B cell (primary cell): ENCODE measurements at regions not wholly inside any gene's neighbourhood (a gene's known extent, or its start where the extent isn't known, plus 50 kb on each side); places are given as distances from the start of the nearest gene placed in this dataset.
"Not testable (repeated sequence)": the region's sequence is repeated elsewhere in the genome, so short reads cannot be mapped to it uniquely, and the experiment has no call there.

ENCODE experiments used
- ATAC-seq: fragments of 200-7000 bp; cut with Tn5 transposase; one replicate; pipeline ENCODE4 v1.10.0; 2021; ENCODE audit warnings: low read depth, mild to moderate bottlenecking, moderate number of reproducible peaks, moderate library complexity
- CTCF ChIA-PET: fragments of 350-600 bp; sonication (Branson Sonifier 250); formaldehyde crosslinking; loops from one replicate; lab custom pipeline; 2021; ENCODE audit warnings: antibody characterized with exemption, inconsistent platforms; lab: Charles Lee
- POLR2A ChIA-PET: fragments of 350-600 bp; sonication (Branson Sonifier 250); formaldehyde crosslinking; loops from one replicate; lab custom pipeline; 2021; ENCODE audit warnings: antibody characterized with exemption; lab: Charles Lee
- DNase-seq: peaks from one replicate; pipeline ENCODE4 v3.0.0; 2013
- H2AFZ ChIP-seq: 2 replicates; pipeline ENCODE4 v1.6.1; 2012; ENCODE audit warnings: mild to moderate bottlenecking, low read depth, low read length; ENCODE audit not compliant: insufficient read depth, poor library complexity, severe bottlenecking
- H3K27ac ChIP-seq, 2 donors: 1 replicate in 1 of 2; 2 replicates in 1 of 2; pipeline ENCODE4 v1.5.1; 2012 to 2013; ENCODE audit warnings: low read length in 2 of 2, mild to moderate bottlenecking in 2 of 2, moderate library complexity in 1 of 2
- H3K27me3 ChIP-seq, 4 experiments: fragments of 200-600 bp in 1 of 4; sonication (generic) in 1 of 4; replicated peaks in 1 of 4; 1 replicate in 2 of 4; 2 replicates in 2 of 4; pipeline versions ENCODE4 v1.6.1 to v1.7.0; 2013 to 2016; ENCODE audit warnings: low read length in 3 of 4, mild to moderate bottlenecking in 2 of 4, mixed read lengths in 1 of 4, moderate library complexity in 1 of 4; ENCODE audit not compliant: insufficient read depth in 4 of 4, control insufficient read depth in 3 of 4; ENCODE audit errors: control extremely low read depth in 1 of 4
- H3K36me3 ChIP-seq, 2 experiments: replicated peaks in 1 of 2; 1 replicate in 1 of 2; 2 replicates in 1 of 2; pipeline versions ENCODE4 v1.6.1 to v1.7.1; 2013; ENCODE audit warnings: low read length in 1 of 2; ENCODE audit not compliant: insufficient read depth in 2 of 2, control insufficient read depth in 1 of 2; ENCODE audit errors: control extremely low read depth in 1 of 2, extremely low read depth in 1 of 2
- H3K4me1 ChIP-seq, 2 donors: fragments of 200-600 bp in 1 of 2; sonication (generic) in 1 of 2; 1 replicate in 1 of 2; 2 replicates in 1 of 2; pipeline versions ENCODE4 v1.5.1 to v1.6.1; 2013 to 2017; ENCODE audit warnings: low read length in 2 of 2; ENCODE audit not compliant: control insufficient read depth in 2 of 2, insufficient read depth in 2 of 2
- H3K4me2 ChIP-seq: replicated peaks from 2 replicates; pipeline ENCODE3; 2012; ENCODE audit warnings: mild to moderate bottlenecking, low read depth, low read length; ENCODE audit not compliant: poor library complexity, severe bottlenecking
- H3K4me3 ChIP-seq, 5 experiments: fragments of 200-600 bp in 1 of 5; sonication (generic) in 1 of 5; 1 replicate in 3 of 5; 2 replicates in 2 of 5; pipeline versions ENCODE4 v1.5.1 to v1.7.0; 2011 to 2016; ENCODE audit warnings: low read length in 4 of 5, mild to moderate bottlenecking in 4 of 5, low read depth in 2 of 5, control low read depth in 1 of 5, moderate library complexity in 1 of 5; ENCODE audit not compliant: insufficient read depth in 1 of 5; ENCODE audit errors: control extremely low read depth in 1 of 5, extremely low read depth in 1 of 5
- H3K79me2 ChIP-seq: fragments of 200-600 bp; sonication (generic); one replicate; pipeline ENCODE4 v1.6.0; 2016; ENCODE audit warnings: low read length; ENCODE audit not compliant: control insufficient read depth, insufficient read depth
- H3K9ac ChIP-seq: fragments of 200-600 bp; sonication (generic); 2 replicates; pipeline ENCODE4 v1.6.1; 2017; ENCODE audit warnings: mild to moderate bottlenecking, low read length, moderate library complexity
- H3K9me3 ChIP-seq, 3 donors: one replicate each; pipeline versions ENCODE4 v1.6.1 to v1.7.1; 2013; ENCODE audit warnings: low read length in 2 of 3; ENCODE audit not compliant: control insufficient read depth in 2 of 3, insufficient read depth in 1 of 3; ENCODE audit errors: control extremely low read depth in 1 of 3
- H4K20me1 ChIP-seq: 2 replicates; pipeline ENCODE4 v1.6.0; 2012; ENCODE audit warnings: mild to moderate bottlenecking, low read length; ENCODE audit not compliant: insufficient read depth, control insufficient read depth, poor library complexity, severe bottlenecking
- H3K27ac Mint-ChIP-seq: one replicate; pipeline ENCODE4 v1.8.0; 2021; ENCODE audit warnings: mixed read lengths
- H3K27me3 Mint-ChIP-seq: one replicate; pipeline ENCODE4 v1.8.0; 2021; ENCODE audit warnings: mixed read lengths
- H3K4me1 Mint-ChIP-seq: one replicate; pipeline ENCODE4 v1.8.0; 2021; ENCODE audit warnings: mixed read lengths
- H3K4me3 Mint-ChIP-seq: one replicate; pipeline ENCODE4 v1.8.0; 2021; ENCODE audit warnings: mixed read lengths
- H3K9me3 Mint-ChIP-seq: one replicate; pipeline ENCODE4 v1.8.0; 2022; ENCODE audit warnings: mixed read lengths; ENCODE audit not compliant: insufficient read depth
- CTCF ChIP-seq: fragments of 200-600 bp; IDR thresholded peaks from one replicate; pipeline ENCODE4 v1.8.0; 2022; ENCODE audit warnings: antibody characterized with exemption, mild to moderate bottlenecking
- EZH2 ChIP-seq: IDR thresholded peaks from 2 replicates; pipeline ENCODE4 v1.6.1; 2012; ENCODE audit warnings: borderline replicate concordance, low read depth, mild to moderate bottlenecking, moderate library complexity, low read length; ENCODE audit not compliant: insufficient read depth, poor library complexity, severe bottlenecking
- WGBS: methylation state at CpG from one replicate; pipeline ENCODE4 v1.1.5; 2013; ENCODE audit warnings: missing lambda C conversion rate; ENCODE audit not compliant: insufficient coverage; 5-methylcytosine and 5-hydroxymethylcytosine counted together
- intact Hi-C: fragments of 100-400 bp; cut with micrococcal nuclease; formaldehyde crosslinking; loops from one replicate; pipeline ENCODE4 v1.10.0; 2022

DNA sequence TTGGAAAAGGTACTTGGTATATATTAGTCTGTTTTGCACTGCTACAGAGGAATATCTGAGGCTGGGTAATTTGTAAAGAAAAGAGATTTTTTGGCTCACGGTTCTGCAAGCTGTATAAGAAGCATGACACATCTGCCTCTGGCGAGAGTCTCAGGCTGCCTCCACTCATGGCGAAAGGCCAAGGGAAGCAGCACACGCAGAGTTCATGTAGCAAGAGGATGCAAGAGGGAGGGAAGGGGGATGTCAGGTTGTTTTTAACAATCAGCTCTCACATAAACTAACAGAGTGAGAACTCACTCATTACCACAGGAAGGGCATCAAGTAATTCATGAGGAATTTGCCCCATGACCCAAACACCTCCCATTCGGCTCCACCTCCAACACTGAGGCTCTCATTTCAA is 484.8 kb upstream of the DPP6 start:
- DNase-seq = no peak
- Histone ChIP-seq H3K9ac (no peak overlapping the region), H2AFZ (no peak overlapping the region), H4K20me1 (no peaks in the 10 kb centered on the region), H3K27ac (no peak overlapping the region), H3K9me3 (peaks cover 0 to 23% (median 5%) of the 10 kb centered on the region in 3 donors), H3K4me1 (no peaks in the 10 kb centered on the region), H3K4me3 (no peak overlapping the region), H3K79me2 (no peaks in the 10 kb centered on the region), H3K4me2 (no peak overlapping the region), H3K36me3 (no peaks in the 10 kb centered on the region), H3K27me3 (no peaks in the 10 kb centered on the region)
- Mint-ChIP-seq H3K27me3 (no peaks in the 10 kb centered on the region), H3K9me3 (peaks cover 11% of the 10 kb centered on the region), H3K27ac (no peak overlapping the region), H3K4me3 (no peak overlapping the region), H3K4me1 (no peaks in the 10 kb centered on the region)
- POLR2A ChIA-PET = no interaction called here
- WGBS = 78% methylated on average over 1 of the region's 5 CpGs
- intact Hi-C loops = no loop called here
- TF ChIP-seq EZH2 = no peak
- TF ChIP-seq CTCF = no peak
- no peak for ATAC-seq
- CTCF ChIA-PET = no interaction called here

GRCh38 chr7:153569520-153569919 is 482.7 kb upstream of the DPP6 start:
- WGBS = 100% methylated on average over 1 of the region's 1 CpG
- H3K4me1 Mint-ChIP-seq, H2AFZ ChIP-seq, DNase-seq, H3K4me3 ChIP-seq, CTCF ChIA-PET, H3K36me3 ChIP-seq, H3K4me3 Mint-ChIP-seq, H3K79me2 ChIP-seq, H3K27ac ChIP-seq, ATAC-seq, H3K27me3 Mint-ChIP-seq, POLR2A ChIA-PET, H3K4me1 ChIP-seq, H3K27me3 ChIP-seq, H3K27ac Mint-ChIP-seq, H3K4me2 ChIP-seq, H4K20me1 ChIP-seq, H3K9ac ChIP-seq, intact Hi-C loops: not testable (repeated sequence)
- H3K9me3 ChIP-seq = peaks cover 0 to 23% (median 5%) of the 10 kb centered on the region in 3 donors
- peaks cover 13% of the 10 kb centered on the region for H3K9me3 Mint-ChIP-seq
